Skeletal muscle satellite cell (primary cell): ENCODE measurements at regions not wholly inside any gene's neighbourhood (a gene's known extent, or its start where the extent isn't known, plus 50 kb on each side); places are given as distances from the start of the nearest gene placed in this dataset.
A peak's percentile ranks its signal among the peaks of the same experiment; 100 is the strongest.

Source experiments
- H3K27me3 ChIP-seq: 2 replicates; pipeline ENCODE4 v1.7.0; 2013; ENCODE audit warnings: low read length; ENCODE audit not compliant: control insufficient read depth, insufficient read depth
- H3K36me3 ChIP-seq: 2 replicates; pipeline ENCODE4 v1.7.0; 2013; ENCODE audit warnings: mild to moderate bottlenecking, control low read depth, low read length; ENCODE audit not compliant: insufficient read depth
- H3K4me1 ChIP-seq: 2 replicates; pipeline ENCODE4 v1.7.0; 2013; ENCODE audit warnings: low read length; ENCODE audit not compliant: control insufficient read depth, insufficient read depth
- H3K4me2 ChIP-seq: 2 replicates; pipeline ENCODE4 v1.7.0; 2013; ENCODE audit warnings: mild to moderate bottlenecking, low read length
- H3K4me3 ChIP-seq: 2 replicates; pipeline ENCODE4 v1.7.0; 2013; ENCODE audit warnings: low read length
- H3K9ac ChIP-seq: 2 replicates; pipeline ENCODE4 v1.7.0; 2013; ENCODE audit warnings: mild to moderate bottlenecking, low read depth, low read length, moderate library complexity
- H3K9me3 ChIP-seq: replicated peaks from 2 replicates; pipeline ENCODE4 v1.7.0; 2013; ENCODE audit warnings: mild to moderate bottlenecking, control low read depth, low read length

DNA sequence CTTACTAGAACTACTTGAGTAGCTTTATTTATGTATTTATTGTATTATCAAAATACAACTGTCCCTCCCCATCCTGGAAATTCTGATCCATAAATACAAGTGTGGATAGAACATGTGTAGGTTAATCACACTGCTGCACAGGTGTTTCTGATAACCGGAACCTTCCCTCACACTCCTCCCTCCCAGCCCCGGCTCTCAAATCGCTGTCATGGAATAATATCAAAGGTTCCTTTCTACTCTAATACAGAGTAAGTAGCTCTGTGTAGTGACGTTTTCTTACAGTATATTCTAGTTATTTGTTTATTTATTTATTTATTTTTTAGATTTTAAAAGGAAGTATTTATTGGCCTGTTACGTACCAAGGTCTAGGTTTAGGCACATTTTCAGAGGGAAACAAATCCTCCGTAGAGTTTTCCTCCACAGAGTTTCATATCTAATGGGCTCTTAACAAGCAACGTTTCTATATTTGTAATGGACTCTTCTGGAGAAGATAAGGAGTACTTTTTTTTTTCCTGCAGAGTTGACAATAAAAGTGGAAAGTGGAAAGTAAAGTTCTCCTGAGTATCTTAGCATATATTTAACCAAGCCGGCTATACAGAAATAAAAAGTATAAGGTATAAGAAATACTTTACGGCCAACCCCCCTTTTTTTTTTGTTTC is 129.0 kb upstream of the CARD18 start:
- Histone ChIP-seq H3K4me2 (no peak overlapping the region), H3K9ac (no peak overlapping the region), H3K36me3 (no peaks in the 10 kb centered on the region), H3K4me1 (no peaks in the 10 kb centered on the region), H3K4me3 (no peak overlapping the region), H3K27me3 (no peaks in the 10 kb centered on the region), H3K9me3 (no peaks in the 10 kb centered on the region)

GRCh38 chr11:105265845-105266244 is 126.3 kb upstream of the CARD18 start:
- no peak overlapping the region for H3K9ac ChIP-seq
- H3K27me3 ChIP-seq: no peaks in the 10 kb centered on the region
- H3K4me2 ChIP-seq: no peak overlapping the region
- H3K9me3 ChIP-seq: no peaks in the 10 kb centered on the region
- no peaks in the 10 kb centered on the region for H3K36me3 ChIP-seq
- H3K4me1 ChIP-seq: no peaks in the 10 kb centered on the region
- H3K4me3 ChIP-seq: no peak overlapping the region

DNA sequence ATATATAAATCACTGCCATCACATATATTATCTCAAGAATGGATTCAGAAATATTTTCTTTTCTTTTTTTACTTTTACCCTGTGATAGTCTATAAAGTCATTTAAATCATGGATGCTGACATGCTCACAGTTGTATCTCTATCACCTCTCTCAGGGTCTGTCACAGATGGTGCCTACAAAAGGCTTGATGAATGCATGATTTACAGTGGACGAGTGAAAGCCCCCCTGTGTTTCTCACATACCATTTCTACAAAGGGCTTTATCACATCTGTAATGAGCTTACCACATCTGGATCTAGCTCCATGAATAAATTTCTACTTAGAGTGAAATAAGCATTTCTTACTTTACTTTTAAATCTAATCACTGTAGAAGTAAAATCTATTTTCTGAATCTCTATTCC is 121.4 kb upstream of the CARD18 start:
- H3K9me3 ChIP-seq: no peaks in the 10 kb centered on the region
- no peaks in the 10 kb centered on the region for H3K4me1 ChIP-seq
- no peak overlapping the region for H3K9ac ChIP-seq
- no peak overlapping the region for H3K4me3 ChIP-seq
- no peak overlapping the region for H3K4me2 ChIP-seq
- no peaks in the 10 kb centered on the region for H3K27me3 ChIP-seq
- no peaks in the 10 kb centered on the region for H3K36me3 ChIP-seq

DNA sequence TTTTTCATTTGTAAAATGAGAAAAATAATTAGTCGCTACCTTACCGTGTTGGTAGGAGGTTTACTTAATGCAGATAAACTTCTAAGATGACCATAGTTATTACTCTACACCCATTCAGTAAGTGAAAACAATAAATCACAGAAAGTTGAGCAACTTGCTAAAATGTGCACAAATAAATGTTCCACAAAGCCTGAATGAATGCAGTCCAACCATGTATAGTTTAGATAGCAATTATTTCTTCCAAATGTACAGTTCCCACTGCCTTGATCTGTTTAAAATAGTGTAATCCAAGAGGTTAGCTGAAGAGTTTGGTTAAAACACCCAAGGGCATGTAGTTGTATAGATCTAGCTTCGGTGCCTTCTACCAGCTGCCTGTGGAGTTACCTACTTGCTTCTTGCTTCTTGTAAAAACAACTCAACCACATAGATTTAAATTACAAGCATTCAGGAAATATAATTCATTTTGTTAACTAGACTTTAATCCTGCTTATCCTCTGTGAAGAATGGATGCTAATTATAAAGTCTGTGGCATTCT is 106.3 kb upstream of the CARD18 start:
- H3K4me2 ChIP-seq: no peak overlapping the region

DNA sequence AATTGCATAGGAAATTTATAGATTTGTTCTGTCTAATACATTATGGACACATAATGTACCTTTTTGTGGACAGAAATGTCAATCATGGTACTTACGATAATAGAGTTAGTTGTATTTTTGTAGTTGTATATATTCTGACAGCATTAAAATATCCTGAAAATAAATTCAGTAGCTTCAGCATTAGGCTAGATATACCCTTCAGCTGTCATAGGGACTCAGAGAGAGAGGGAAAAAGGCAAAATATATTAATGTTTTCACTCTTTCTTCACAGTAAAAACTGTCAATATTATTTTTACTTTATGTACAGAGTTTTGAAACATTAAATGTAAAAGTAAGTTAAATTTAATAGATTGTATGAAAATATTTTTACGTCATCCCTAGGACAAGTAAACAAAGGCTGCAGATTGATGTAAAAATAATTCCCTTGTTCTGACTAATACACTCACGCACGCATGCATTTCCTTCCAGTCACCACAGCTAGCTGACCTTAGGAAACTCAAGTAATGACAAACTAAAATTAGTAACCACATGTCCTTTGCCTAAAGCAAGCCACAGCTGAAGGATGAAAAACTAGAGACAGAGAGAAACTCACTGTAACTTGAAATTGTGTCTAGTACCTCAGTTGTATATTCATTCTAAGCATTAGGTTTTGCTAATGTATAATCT is 104.7 kb upstream of the CARD18 start:
- Histone ChIP-seq H3K4me2 (peak overlapping the region; percentile 67), H3K9me3 (no peaks in the 10 kb centered on the region), H3K4me1 (peaks cover 22% of the 10 kb centered on the region), H3K36me3 (no peaks in the 10 kb centered on the region), H3K4me3 (peak overlapping the region; percentile 2), H3K27me3 (no peaks in the 10 kb centered on the region), H3K9ac (peak overlapping the region; percentile 75)

More for the DNA sequence above, 106.3 kb upstream of the CARD18 start:
- Histone ChIP-seq H3K9me3 (no peaks in the 10 kb centered on the region), H3K27me3 (no peaks in the 10 kb centered on the region), H3K36me3 (no peaks in the 10 kb centered on the region), H3K4me1 (peaks cover 22% of the 10 kb centered on the region), H3K9ac (no peak overlapping the region), H3K4me3 (no peak overlapping the region)

GRCh38 chr11:105241136-105241535 is 101.6 kb upstream of the CARD18 start:
- Histone ChIP-seq H3K4me1 (peaks cover 26% of the 10 kb centered on the region), H3K4me2 (no peak overlapping the region), H3K9ac (no peak overlapping the region), H3K9me3 (no peaks in the 10 kb centered on the region), H3K27me3 (no peaks in the 10 kb centered on the region), H3K4me3 (no peak overlapping the region), H3K36me3 (no peaks in the 10 kb centered on the region)

DNA sequence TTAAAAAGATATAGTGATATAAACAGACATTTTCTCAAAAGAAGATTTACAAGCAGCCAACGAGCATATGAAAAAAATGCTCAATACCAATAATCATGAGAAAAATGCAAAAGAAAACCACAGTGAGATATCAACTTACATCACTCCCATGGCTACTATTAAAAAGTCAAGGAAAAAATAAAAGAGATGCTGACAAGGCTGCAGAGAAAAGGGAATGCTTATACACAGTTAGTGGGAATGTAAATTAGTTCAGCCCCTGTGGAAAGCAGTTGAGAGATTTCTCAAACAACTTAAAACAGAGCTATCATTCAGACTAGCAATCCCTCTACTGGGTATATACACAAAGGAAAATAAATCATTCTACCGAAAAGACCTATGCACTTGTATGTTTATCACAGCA is 97.1 kb upstream of the CARD18 start:
- H3K9ac ChIP-seq: no peak overlapping the region
- no peak overlapping the region for H3K4me3 ChIP-seq
- H3K4me1 ChIP-seq: peaks cover 4% of the 10 kb centered on the region
- H3K9me3 ChIP-seq: no peaks in the 10 kb centered on the region
- no peaks in the 10 kb centered on the region for H3K27me3 ChIP-seq
- no peaks in the 10 kb centered on the region for H3K36me3 ChIP-seq
- H3K4me2 ChIP-seq: no peak overlapping the region

DNA sequence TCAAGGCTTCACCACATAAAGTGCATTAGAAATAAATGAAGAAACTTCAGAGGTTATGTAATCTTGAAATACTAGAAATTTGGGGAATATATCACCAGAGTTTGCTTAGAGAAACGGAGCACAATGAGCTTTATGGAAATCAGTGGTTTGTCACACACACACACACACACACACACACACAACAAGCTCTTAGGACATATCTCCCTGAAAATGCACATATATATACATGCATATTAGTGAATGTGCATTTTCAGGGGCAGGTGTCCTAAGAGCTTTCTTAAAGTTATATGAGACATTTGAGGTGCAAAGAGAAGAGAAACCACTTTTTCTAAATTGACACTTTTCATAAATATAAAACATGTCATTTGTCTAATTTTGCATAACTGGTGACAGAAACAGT is 93.7 kb upstream of the CARD18 start:
- no peaks in the 10 kb centered on the region for H3K9me3 ChIP-seq
- no peaks in the 10 kb centered on the region for H3K36me3 ChIP-seq
- H3K4me1 ChIP-seq: peaks cover 15% of the 10 kb centered on the region
- no peak overlapping the region for H3K4me2 ChIP-seq
- no peak overlapping the region for H3K9ac ChIP-seq
- H3K27me3 ChIP-seq: no peaks in the 10 kb centered on the region
- no peak overlapping the region for H3K4me3 ChIP-seq

GRCh38 chr11:105232021-105232420 is 92.5 kb upstream of the CARD18 start:
- Histone ChIP-seq H3K27me3 (no peaks in the 10 kb centered on the region), H3K9me3 (no peaks in the 10 kb centered on the region), H3K36me3 (no peaks in the 10 kb centered on the region), H3K4me3 (no peak overlapping the region), H3K9ac (no peak overlapping the region), H3K4me2 (no peak overlapping the region), H3K4me1 (peaks cover 14% of the 10 kb centered on the region)

- H3K36me3 ChIP-seq: no peaks in the 10 kb centered on the region
- H3K9me3 ChIP-seq: no peaks in the 10 kb centered on the region
- no peak overlapping the region for H3K9ac ChIP-seq
- H3K4me3 ChIP-seq: no peak overlapping the region
- peaks cover 11% of the 10 kb centered on the region for H3K4me1 ChIP-seq
- no peak overlapping the region for H3K4me2 ChIP-seq
- no peaks in the 10 kb centered on the region for H3K27me3 ChIP-seq
Measured at GRCh38 chr11:105230586-105230985, 91.0 kb upstream of the CARD18 start.

DNA sequence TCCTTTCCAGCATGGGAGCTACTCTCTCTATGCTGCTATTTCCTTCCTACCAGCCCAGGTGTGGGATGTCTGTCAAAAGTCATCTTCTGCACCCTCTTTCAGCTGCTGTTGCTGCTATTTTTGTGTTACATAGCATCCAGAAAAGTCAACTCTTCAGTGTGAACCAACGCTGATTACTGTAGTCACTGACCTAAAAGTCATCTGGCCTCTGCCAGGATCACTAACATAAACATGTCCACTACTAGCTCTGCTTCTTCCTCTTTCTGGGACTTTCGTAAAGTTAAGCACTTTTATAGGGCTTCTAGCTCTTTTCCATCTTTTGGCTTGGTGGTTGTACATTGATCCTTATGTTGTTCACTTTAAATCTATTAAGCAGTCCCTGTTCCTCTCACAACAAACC is 90.2 kb upstream of the CARD18 start:
- Histone ChIP-seq H3K9ac (no peak overlapping the region), H3K4me2 (no peak overlapping the region), H3K4me3 (no peak overlapping the region), H3K4me1 (peaks cover 11% of the 10 kb centered on the region), H3K9me3 (no peaks in the 10 kb centered on the region), H3K27me3 (no peaks in the 10 kb centered on the region), H3K36me3 (no peaks in the 10 kb centered on the region)

- Histone ChIP-seq H3K9ac (no peak overlapping the region), H3K36me3 (no peaks in the 10 kb centered on the region), H3K4me2 (no peak overlapping the region), H3K4me3 (no peak overlapping the region), H3K27me3 (no peaks in the 10 kb centered on the region), H3K4me1 (peaks cover 11% of the 10 kb centered on the region), H3K9me3 (no peaks in the 10 kb centered on the region)
Measured at GRCh38 chr11:105229257-105229656, 89.7 kb upstream of the CARD18 start.
